GM06990 (cell line): ENCODE measurements at regions not wholly inside any gene's neighbourhood (a gene's known extent, or its start where the extent isn't known, plus 50 kb on each side); places are given as distances from the start of the nearest gene placed in this dataset.

Experiments
- DNase-seq: peaks from one replicate; pipeline ENCODE4 v3.0.0-alpha.2; 2011; ENCODE audit not compliant: insufficient read length; ENCODE audit errors: extremely low read depth
- H3K27me3 ChIP-seq: replicated peaks from 2 replicates; pipeline ENCODE4 v1.6.0; 2011; ENCODE audit warnings: low read length; ENCODE audit not compliant: control insufficient read depth, insufficient read depth
- H3K36me3 ChIP-seq: 2 replicates; pipeline ENCODE4 v1.5.1; 2011; ENCODE audit warnings: low read length; ENCODE audit not compliant: control insufficient read depth, insufficient read depth
- H3K4me3 ChIP-seq: replicated peaks from 2 replicates; pipeline ENCODE4 v1.5.1; 2011; ENCODE audit warnings: low read depth, mild to moderate bottlenecking, control low read depth, low read length
- TF ChIP-seq, protein P1 (sequence below): IDR thresholded peaks from 2 replicates; pipeline ENCODE4 v1.5.1; 2011; ENCODE audit warnings: low read length, control low read depth, mild to moderate bottlenecking, inconsistent platforms; ENCODE audit not compliant: insufficient read depth, poor library complexity, severe bottlenecking

DNA sequence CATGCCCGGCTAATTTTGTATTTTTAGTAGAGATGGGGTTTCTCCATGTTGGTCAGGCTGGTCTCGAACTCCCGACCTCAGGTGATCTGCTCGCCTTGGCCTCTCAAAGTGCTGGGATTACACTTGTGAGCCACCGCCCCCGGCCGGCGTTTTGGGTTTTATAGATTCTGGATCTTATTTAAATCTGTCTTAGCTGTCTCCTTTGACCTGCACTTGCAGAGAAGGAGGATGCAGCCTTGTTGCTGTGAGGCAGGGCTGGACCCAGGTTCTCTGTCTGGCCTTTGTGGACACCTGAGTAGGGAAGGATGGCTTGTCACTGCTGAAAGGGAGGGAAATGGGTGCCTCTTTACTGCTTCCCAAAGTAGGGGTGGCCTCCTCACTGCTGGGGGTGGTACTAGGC lies 83.0 kb upstream of the HS6ST1 start:
- Histone ChIP-seq H3K36me3 (no peaks in the 10 kb centered on the region), H3K4me3 (no peak overlapping the region), H3K27me3 (no peaks in the 10 kb centered on the region)
- TF ChIP-seq, protein P1, sequence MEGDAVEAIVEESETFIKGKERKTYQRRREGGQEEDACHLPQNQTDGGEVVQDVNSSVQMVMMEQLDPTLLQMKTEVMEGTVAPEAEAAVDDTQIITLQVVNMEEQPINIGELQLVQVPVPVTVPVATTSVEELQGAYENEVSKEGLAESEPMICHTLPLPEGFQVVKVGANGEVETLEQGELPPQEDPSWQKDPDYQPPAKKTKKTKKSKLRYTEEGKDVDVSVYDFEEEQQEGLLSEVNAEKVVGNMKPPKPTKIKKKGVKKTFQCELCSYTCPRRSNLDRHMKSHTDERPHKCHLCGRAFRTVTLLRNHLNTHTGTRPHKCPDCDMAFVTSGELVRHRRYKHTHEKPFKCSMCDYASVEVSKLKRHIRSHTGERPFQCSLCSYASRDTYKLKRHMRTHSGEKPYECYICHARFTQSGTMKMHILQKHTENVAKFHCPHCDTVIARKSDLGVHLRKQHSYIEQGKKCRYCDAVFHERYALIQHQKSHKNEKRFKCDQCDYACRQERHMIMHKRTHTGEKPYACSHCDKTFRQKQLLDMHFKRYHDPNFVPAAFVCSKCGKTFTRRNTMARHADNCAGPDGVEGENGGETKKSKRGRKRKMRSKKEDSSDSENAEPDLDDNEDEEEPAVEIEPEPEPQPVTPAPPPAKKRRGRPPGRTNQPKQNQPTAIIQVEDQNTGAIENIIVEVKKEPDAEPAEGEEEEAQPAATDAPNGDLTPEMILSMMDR: no peak
- DNase-seq: no peak

DNA sequence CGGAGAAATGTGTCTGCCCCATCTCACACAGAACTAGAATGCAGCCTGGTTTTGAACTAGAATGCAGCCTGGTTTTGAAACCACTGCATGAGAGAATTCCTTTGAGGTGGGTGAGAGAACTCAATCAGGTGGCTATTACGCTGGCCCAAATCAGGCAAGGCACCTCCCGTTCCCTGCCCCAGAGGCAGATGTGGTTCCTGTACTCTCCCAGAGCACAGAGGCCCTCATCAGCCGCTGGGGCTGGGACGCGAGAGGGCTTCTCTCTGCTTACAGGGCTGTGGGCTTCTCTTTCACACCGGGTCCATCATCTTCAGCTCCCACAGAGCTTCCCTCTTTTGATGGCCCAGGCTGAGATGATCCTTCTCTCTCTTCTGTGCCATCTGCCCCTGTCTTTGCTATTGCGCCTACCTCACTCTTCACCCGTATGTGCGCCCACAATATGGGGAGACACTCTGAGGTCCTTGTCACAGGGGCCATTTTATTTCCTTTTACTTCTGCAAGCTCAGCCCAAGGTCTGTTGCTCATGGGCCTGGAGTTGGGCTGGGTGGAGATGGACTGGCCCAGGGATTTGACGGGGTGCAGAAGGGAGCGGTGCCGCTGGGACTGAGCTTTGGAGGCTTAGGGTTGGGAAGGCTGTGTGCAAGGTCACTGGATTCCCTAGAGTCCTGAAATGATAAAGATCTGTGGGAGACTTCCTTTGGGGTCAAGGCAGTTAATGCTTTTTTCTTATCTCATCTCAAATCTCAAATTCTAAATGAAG lies 84.4 kb upstream of the HS6ST1 start:
- no peaks in the 10 kb centered on the region for H3K36me3 ChIP-seq
- TF ChIP-seq, protein P1: no peak
- no peaks in the 10 kb centered on the region for H3K27me3 ChIP-seq
- H3K4me3 ChIP-seq: no peak overlapping the region
- DNase-seq: no peak

DNA sequence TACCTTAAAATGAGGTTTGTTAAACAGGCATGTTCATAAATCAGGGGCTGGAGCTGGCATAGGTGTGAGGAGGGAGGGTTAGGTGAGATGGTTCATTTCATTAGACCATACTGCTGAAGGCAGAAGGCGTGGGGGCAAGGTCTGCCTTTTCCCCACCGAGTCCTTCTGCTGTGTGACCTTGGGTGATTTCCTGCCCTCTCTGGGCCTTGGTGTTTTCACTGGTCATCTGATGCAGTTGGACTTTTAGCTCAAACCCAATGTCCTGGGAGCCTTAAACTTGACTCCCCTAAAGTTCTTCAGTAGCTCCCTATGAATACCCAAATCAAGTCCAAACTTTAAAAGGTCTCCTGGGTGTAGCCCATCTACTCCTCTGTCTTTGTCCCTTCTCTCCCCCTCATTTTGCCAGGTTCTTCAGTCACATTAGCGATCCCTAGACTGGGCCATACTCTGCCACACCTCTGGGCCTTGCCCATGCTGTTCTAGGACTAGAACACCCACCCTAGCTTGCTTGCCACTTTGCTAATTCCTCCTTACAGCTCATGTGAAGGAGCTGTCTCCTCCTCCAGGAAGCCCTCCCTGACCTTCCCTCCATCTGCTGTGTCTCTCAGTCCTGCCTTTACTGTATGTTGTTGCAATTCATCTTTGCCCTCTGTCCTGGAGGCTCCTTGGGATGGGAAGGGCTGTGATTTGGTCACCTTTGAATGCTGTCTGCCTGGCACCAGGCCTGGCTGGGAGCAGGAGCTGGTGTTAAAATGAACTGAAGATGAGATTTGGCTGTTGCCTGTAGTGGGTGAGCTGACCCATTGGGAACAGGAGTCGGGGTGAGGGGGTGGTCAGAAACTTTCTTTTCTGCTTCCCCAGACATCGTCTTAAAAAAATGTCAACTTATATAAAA lies 85.4 kb upstream of the HS6ST1 start:
- DNase-seq: no peak
- no peak overlapping the region for H3K4me3 ChIP-seq
- TF ChIP-seq, protein P1: no peak
- H3K36me3 ChIP-seq: no peaks in the 10 kb centered on the region
- no peaks in the 10 kb centered on the region for H3K27me3 ChIP-seq

DNA sequence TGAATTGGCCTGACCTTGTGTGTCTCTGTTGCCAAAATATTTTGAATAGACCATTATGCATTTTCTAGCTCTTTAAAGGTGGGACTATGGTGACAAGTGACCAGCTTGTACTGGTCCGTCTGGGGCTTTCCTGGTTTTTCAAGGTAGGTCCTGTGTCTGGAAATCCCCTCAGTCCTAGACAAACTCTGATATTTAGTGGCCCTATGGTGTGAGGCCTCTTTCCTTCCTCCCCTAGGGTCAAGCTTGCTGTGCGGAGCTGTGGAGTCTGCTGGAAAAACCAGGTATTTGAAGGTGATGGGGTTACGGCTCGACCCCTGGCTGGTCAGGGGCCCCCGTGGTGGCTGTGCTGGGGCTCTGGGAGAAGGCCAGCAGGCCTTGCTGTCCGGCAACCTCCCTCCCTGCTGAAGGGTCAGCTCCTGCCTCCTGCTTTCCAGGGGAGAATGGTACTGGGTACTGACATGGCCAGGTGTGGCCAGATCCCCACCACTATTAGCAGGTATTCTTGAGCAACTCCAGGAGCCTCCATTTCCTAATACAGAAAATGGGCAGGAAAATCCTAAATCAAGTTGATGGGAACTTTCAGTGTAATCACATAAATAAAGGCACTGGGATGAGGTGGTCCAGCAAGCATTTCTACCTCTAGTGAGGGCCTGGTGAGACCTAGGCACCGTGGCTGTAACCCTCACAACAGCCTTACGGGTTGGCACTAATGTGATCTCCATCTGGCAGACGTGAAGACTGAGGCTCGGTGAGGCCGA lies 86.2 kb upstream of the HS6ST1 start:
- H3K4me3 ChIP-seq: no peak overlapping the region
- H3K27me3 ChIP-seq: no peaks in the 10 kb centered on the region
- DNase-seq: no peak
- TF ChIP-seq, protein P1: no peak
- H3K36me3 ChIP-seq: no peaks in the 10 kb centered on the region

DNA sequence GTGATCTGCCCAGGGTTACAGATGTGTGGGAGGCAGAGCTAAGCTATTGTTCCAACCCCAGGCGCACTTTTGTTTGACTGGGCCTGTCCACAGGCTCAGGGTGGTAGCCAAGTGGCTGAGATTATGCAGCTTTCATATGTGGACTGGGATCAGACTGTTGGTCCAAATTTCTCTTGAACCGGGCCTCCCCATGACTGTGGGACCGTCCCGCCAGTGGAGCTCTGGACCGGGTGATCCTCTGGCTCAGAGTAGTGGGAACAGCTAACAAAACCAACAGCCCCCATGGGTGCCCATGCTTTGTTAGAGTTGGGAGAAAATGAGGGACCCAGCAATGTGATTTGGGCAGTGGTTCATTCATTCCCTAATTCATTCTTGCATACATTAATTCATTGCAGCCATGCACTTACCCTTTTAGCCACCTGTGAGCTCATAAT lies 86.8 kb upstream of the HS6ST1 start:
- H3K27me3 ChIP-seq: no peaks in the 10 kb centered on the region
- H3K4me3 ChIP-seq: no peak overlapping the region
- DNase-seq: no peak
- H3K36me3 ChIP-seq: no peaks in the 10 kb centered on the region
- TF ChIP-seq, protein P1: no peak
